C4-2B (cell line): ENCODE measurements at regions not wholly inside any gene's neighbourhood (a gene's known extent, or its start where the extent isn't known, plus 50 kb on each side); places are given as distances from the start of the nearest gene placed in this dataset.

Source experiments
- ZFX ChIP-seq: fragments of 450-650 bp; IDR thresholded peaks from 2 replicates; pipeline ENCODE4 v1.6.1; 2017
- TF ChIP-seq, protein P1 (sequence below): fragments of 450-650 bp; conservative IDR thresholded peaks from 2 replicates; pipeline ENCODE4 v1.5.1; 2017; ENCODE audit warnings: mild to moderate bottlenecking

DNA sequence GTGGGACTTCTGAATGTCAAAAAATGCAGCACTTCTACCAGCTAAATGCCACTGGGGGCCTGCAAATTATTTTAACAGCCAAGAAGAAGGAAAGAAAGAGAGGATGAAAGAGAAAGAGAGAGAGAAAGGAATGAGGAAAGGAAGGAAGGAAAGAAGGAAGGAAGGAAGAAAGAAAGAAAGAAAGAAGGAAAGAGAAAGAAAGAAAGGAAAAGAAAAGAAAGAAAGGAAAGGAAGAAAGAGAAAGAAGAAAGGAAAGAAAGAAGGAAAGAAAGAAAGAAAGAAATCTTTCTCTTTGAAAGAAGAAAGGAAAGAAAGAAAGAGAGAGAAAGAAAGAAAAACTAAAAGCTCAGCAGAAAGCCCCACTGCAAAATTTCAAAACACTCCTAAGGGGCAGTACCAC is 69.2 kb upstream of the SV2C start:
- TF ChIP-seq, protein P1, sequence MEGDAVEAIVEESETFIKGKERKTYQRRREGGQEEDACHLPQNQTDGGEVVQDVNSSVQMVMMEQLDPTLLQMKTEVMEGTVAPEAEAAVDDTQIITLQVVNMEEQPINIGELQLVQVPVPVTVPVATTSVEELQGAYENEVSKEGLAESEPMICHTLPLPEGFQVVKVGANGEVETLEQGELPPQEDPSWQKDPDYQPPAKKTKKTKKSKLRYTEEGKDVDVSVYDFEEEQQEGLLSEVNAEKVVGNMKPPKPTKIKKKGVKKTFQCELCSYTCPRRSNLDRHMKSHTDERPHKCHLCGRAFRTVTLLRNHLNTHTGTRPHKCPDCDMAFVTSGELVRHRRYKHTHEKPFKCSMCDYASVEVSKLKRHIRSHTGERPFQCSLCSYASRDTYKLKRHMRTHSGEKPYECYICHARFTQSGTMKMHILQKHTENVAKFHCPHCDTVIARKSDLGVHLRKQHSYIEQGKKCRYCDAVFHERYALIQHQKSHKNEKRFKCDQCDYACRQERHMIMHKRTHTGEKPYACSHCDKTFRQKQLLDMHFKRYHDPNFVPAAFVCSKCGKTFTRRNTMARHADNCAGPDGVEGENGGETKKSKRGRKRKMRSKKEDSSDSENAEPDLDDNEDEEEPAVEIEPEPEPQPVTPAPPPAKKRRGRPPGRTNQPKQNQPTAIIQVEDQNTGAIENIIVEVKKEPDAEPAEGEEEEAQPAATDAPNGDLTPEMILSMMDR, result no peak
- TF ChIP-seq ZFX, result no peak
